ENCODE measurements at regions not wholly inside any gene's neighbourhood (a gene's known extent, or its start where the extent isn't known, plus 50 kb on each side); places are given as distances from the start of the nearest gene placed in this dataset.
"Not testable (repeated sequence)": the region's sequence is repeated elsewhere in the genome, so short reads cannot be mapped to it uniquely, and the experiment has no call there.

- DNase-seq (ENCODE audit: low read depth) = no peak
Observed at GRCh38 chr15:35282965-35283496, 197.9 kb upstream of the NANOGP8 start.

- DNase-seq (ENCODE audit: low read depth) = peak; percentile 37
Observed at GRCh38 chr15:35281515-35281914, 196.4 kb upstream of the NANOGP8 start.

GRCh38 chr15:35279811-35280210, 194.7 kb upstream of the NANOGP8 start:
- no peak for DNase-seq (ENCODE audit: low read depth)

GRCh38 chr15:35271371-35272043, 186.4 kb upstream of the NANOGP8 start:
- DNase-seq (ENCODE audit: low read depth) = no peak

DNA sequence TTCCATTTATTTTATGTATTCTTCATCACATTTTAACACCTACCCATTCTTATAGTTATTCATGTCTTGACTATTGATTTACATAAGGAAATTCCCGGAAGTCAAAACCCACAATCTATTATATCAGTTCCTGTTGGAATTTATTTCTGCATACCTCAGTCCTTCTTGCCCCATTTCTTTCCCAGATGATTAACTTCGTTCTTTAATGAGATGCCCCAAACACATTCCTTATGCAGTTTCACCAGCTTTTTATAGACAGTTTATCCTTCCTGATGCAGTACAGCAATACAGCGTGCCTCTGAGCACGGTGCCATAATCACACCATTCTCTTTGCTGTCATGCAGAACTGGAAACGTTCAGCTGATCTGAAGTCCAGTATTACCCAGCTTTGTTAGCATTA, 175.8 kb upstream of the NANOGP8 start:
- no peak for DNase-seq (ENCODE audit: low read depth)

DNA sequence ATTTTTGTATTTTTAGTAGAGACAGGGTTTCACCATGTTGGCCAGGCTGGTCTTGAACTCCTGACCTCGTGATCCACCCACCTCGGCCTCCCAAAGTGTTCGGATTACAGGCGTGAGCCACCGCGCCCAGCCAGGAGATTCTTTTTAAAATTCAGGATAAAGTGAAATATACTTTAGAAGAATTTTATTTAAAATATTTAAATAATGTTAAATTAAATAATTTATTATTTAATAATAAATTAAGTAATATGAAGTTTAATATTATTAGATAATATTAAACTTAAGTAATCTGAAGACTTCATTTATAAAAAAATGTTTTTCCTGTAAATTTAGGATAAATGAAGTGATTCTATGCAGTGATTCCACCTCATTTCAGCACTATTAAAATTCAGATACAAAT, 175.2 kb upstream of the NANOGP8 start:
- DNase-seq (ENCODE audit: low read depth) = not testable (repeated sequence)

GRCh38 chr15:35256551-35256950, 171.5 kb upstream of the NANOGP8 start:
- DNase-seq (ENCODE audit: low read depth) = no peak

DNA sequence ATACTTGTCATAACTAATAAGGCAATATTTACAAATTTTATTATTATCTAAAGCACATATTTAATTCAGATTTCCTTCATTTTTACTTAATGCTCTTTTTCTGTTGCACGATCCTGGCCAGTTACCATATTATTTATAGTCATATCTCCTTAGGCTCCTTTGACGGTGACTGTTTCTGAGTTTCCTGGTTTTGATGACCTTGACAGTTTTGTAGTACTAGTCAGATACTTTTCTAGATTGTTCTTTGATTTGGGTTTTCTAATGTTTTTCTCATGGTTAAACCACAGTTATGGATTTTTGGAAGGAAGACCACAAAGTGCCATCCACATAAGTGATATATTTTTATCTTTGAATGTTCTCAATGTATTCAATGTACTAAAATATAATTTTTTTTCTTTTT, 171.0 kb upstream of the NANOGP8 start:
- no peak for DNase-seq (ENCODE audit: low read depth)

- DNase-seq (ENCODE audit: low read depth) = not testable (repeated sequence)
Observed at GRCh38 chr15:35254908-35255307, 169.8 kb upstream of the NANOGP8 start.

DNA sequence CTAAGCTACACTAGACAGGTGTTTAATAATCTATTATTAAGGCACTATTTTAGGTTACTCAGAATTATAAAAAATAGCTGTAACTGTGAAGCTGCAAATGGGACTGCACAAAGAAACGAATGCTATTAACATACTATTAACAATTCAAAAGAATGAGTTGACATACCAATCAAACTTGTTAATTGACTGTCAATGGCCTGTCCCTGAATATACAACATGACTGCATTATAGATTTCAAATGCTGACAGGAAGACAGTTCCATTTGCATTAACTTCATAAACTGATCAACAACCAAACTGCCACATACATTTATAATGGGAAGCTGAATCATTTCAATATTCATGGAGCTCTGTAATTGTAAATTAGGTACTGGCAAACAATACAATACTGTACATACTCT, 169.0 kb upstream of the NANOGP8 start:
- no peak for DNase-seq (ENCODE audit: low read depth)

DNA sequence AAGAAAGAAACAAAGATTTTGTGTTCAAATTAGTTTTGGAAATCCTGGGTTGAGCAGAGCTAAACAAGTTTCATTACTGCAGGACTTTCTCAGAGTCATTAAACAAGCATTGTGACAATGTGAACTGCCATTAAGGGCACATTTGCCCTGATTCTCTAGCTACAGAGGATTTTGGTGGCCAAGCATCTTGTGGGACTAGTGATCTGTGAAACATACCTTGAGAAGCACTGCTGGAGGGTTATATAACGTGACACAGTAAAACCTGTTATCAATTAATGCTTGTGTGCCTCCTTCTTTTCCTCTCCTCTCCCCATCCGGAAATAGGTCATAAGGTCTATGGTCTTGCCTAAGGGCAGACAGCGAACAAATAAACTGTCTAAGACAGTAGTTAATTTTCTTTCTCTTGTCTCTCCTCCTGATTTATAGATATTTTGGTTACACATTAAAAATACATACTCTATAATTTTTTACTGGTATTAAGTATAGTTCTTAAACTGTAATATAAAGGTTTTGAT, 167.3 kb upstream of the NANOGP8 start:
- no peak for DNase-seq (ENCODE audit: low read depth)

GRCh38 chr15:35247150-35247549, 162.1 kb upstream of the NANOGP8 start:
- DNase-seq (ENCODE audit: low read depth) = no peak

DNA sequence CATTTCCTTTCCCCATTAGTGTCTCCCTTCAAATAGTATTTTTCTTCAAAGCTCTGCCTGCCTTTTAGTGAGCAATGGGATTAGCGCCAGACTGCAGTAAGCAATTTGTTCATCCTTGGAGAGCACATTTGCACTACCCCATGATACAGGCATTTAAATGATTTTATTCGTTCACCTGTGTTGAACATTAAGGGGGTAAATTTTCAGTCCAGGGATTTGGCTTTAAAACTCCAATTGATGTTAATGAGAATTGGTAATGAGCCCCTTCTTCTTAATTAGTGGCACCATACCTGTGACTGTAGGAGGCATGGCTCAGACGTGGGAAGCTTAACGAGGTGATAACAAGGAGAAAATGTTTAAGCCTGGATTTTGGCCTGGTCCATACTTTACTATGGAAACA, 161.4 kb upstream of the NANOGP8 start:
- no peak for DNase-seq (ENCODE audit: low read depth)

- not testable (repeated sequence) for DNase-seq (ENCODE audit: low read depth)
Observed at GRCh38 chr15:35245681-35246080, 160.6 kb upstream of the NANOGP8 start.

DNA sequence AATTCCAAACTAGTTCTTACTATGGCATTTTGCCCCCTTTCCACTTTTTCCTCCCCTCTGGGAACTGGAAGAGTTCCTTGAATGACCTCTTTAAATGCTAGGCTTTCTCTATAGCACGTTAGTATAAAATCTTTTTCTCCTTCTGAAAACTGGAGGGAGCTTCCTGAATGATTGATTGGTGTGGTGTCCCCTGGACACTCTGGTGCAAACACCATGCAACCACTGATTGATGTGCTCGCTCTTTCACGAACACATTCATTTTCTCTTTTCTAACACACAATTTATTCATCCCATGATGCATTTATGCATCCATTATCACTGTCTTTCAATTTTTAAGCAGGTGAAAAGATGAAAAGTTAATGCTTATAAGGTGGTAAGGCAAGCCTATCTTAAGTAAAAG, 159.1 kb upstream of the NANOGP8 start:
- no peak for DNase-seq (ENCODE audit: low read depth)

DNA sequence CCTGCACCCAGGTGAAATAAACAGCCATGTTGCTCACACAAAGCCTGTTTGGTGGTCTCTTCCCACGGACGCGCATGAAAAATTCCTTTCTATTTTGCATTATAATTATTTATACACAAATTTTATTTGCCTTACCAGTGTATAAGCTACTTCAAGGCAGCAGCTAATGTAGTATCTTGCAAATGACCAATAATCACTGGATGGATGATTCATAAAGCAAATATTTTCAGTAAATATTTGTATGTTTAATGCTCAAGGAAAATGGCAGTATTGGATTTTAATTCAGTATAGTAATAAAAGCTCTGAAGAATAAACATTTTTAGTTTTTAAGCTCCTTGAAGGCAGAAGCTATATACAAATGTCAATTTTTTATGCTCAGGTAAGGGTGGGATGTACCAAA, 158.7 kb upstream of the NANOGP8 start:
- DNase-seq (ENCODE audit: low read depth) = no peak

DNA sequence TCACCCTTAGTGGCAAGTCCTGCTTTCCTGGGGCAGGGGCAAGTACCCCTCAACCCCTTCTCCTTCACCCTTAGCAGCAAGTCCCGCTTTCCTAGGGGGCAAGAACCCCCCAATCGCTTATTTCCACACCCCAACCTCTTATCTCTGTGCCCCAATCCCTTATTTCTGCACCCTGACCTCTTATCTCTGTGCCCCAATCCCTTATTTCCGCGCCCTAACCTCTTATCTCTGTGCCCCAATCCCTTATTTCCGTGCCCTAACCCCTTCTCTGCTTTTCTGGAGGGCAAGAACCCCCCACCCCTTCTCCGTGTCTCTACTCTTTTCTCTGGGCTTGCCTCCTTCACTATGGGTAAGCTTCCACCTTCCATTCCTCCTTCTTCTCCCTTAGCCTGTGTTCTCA, 154.6 kb upstream of the NANOGP8 start:
- DNase-seq (ENCODE audit: low read depth) = not testable (repeated sequence)

- DNase-seq (ENCODE audit: low read depth) = not testable (repeated sequence)
Observed at GRCh38 chr15:35238448-35238847, 153.4 kb upstream of the NANOGP8 start.

DNA sequence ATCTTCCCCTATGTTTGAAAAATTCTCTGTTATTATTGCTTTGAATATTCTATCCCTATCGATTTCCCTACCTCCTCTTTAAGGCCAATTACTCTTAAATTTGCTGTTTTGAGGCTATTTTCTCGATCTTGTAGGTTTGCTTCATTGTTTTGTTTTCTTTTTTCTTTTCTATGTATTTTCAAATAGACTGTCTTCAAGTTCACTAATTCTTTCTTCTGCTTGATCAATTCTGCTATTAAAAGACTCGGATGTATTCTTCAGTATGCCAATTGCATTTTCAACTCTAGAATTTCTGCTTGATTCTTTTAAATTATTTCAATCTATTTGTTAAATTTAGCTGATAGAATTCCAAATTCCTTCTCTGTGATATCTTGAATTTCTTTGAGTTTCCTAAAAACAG, 144.0 kb upstream of the NANOGP8 start:
- no peak for DNase-seq (ENCODE audit: low read depth)

DNA sequence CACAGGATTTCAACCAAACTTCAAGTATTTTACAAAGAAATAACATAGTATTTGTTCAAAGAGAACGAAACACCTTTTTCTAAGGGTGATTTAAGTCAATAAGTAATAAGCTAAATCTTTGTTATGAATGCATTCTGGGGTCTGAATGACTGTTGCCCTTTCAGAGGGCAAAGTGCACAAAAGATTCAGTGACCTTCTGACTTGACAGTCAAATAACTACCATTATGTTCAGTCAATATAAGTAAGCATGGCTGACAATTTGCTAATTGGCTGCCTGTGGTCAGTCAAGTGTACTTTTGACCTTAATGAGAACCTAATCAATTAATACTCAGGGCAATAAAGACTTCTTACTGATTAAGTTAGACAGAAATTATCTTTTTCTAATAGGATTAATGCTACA, 133.1 kb upstream of the NANOGP8 start:
- no peak for DNase-seq (ENCODE audit: low read depth)

- no peak for DNase-seq (ENCODE audit: low read depth)
Observed at GRCh38 chr15:35215093-35215492, 130.0 kb upstream of the NANOGP8 start.

DNA sequence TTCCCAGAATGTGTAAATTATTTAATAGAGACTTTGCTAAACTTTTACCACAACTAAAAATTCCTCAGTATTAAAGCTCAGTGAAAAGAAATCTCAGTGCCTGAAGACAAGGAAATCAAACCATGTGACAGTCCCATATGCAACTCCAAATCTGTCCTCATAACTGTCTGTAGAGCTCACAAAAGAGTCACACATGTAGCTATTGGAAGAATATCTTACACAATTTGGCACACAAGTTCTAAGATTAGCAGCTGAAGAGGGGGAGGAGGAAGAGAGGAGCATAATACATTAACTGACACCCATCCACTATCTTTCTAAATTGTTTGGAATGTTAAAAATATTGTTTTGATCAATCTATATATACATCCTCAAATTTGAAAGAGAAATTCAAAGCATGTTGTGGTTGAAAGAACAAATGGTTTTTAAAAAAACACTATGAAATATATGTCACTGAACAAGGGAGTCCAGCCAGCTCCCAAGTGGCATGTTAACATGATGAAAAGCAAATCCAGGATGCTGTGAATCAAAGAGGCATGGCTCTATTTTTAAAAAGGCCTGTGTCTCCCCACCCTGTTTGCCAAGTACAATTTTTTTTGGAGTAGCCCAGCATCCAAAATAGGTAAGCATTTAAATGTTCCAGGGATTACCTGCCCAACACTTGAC, 126.3 kb upstream of the NANOGP8 start:
- no peak for DNase-seq (ENCODE audit: low read depth)

DNA sequence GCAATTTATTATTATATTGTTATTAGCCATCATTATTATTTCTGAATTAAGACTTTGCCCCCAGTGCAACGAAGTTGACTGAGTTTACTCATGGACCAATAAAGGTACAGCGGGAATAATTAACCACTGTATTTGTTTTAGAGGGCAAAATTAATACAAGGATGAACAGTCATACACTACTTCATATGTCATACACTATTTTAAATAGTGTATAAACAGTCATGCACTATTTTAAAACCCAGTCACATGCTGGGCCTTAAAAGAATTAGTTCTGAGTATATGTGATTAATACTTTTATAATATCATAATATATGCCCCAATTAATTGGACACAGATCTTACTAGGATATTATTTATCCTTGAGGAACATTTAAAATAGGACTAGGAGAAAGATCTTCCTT, 125.3 kb upstream of the NANOGP8 start:
- no peak for DNase-seq (ENCODE audit: low read depth)

- no peak for DNase-seq (ENCODE audit: low read depth)
Observed at GRCh38 chr15:35209838-35210237, 124.7 kb upstream of the NANOGP8 start.

All from stromal cell of bone marrow (primary cell).